Skeletal muscle cell (primary cell): ENCODE measurements at regions not wholly inside any gene's neighbourhood (a gene's known extent, or its start where the extent isn't known, plus 50 kb on each side); places are given as distances from the start of the nearest gene placed in this dataset.

Experiments
- DNase-seq: peaks from one replicate; pipeline ENCODE4 v3.0.0-alpha.2; 2010; ENCODE audit warnings: low read depth
- H3K4me3 ChIP-seq: 2 replicates; pipeline ENCODE4 v1.5.1; 2011; ENCODE audit warnings: low read depth, mild to moderate bottlenecking, control low read depth, low read length, moderate library complexity

- no peak overlapping the region for H3K4me3 ChIP-seq
- no peak for DNase-seq
Measured at GRCh38 chr11:45341372-45341771, 55.2 kb upstream of the SYT13 start.

GRCh38 chr11:45339729-45340519, 53.8 kb upstream of the SYT13 start:
- H3K4me3 ChIP-seq, result peak overlapping the region; percentile 27
- DNase-seq, result peak; percentile 43

GRCh38 chr11:45337583-45338360, 51.6 kb upstream of the SYT13 start:
- DNase-seq, result no peak
- no peak overlapping the region for H3K4me3 ChIP-seq

GRCh38 chr11:45336136-45336535, 50.0 kb upstream of the SYT13 start:
- no peak overlapping the region for H3K4me3 ChIP-seq
- no peak for DNase-seq
